K562 (cell line): ENCODE measurements at regions not wholly inside any gene's neighbourhood (a gene's known extent, or its start where the extent isn't known, plus 50 kb on each side); places are given as distances from the start of the nearest gene placed in this dataset.

Experiments used
- CHCHD3 ChIP-seq: fragments of 250-450 bp; sonication (Bioruptor Pico); IDR thresholded peaks from 2 replicates; pipeline ENCODE4 v2.1.2; 2022; ENCODE audit warnings: mild to moderate bottlenecking
- CHD2 ChIP-seq: IDR thresholded peaks from 2 replicates; pipeline ENCODE4 v1.6.1; 2011; ENCODE audit warnings: low read depth, low read length
- PHF8 ChIP-seq: fragments of 200-600 bp; sonication (generic); IDR thresholded peaks from 2 replicates; pipeline ENCODE4 v1.6.1; 2012; ENCODE audit warnings: mixed run types, mild to moderate bottlenecking, inconsistent platforms, low read length, moderate library complexity, borderline replicate concordance
- POLR2A ChIP-seq: fragments of 450-650 bp; conservative IDR thresholded peaks from 2 replicates; pipeline ENCODE4 v1.6.1; 2016
- POLR2G ChIP-seq: fragments of 200-400 bp; formaldehyde crosslinking; IDR thresholded peaks from 2 replicates; pipeline ENCODE4 v1.6.1; 2017; ENCODE audit warnings: low read depth, mild to moderate bottlenecking, antibody characterized with exemption, low read length, moderate library complexity
- RBBP5 ChIP-seq: fragments of 200-600 bp; sonication (generic); IDR thresholded peaks from 2 replicates; pipeline ENCODE4 v1.6.1; 2012; ENCODE audit warnings: borderline replicate concordance, mild to moderate bottlenecking, low read length, control low read depth, inconsistent platforms; ENCODE audit not compliant: insufficient read depth, poor library complexity, severe bottlenecking
- XRCC3 ChIP-seq: fragments of 450-650 bp; IDR thresholded peaks from 2 replicates; pipeline ENCODE4 v1.6.1; 2017; ENCODE audit warnings: mild to moderate bottlenecking, moderate library complexity
- TF ChIP-seq, protein P1 (sequence below), 3 experiments: IDR thresholded peaks in 2 of 3; conservative IDR thresholded peaks in 1 of 3; 2 replicates each; pipeline ENCODE4 v1.5.1; 2011 to 2012; ENCODE audit warnings: low read length in 3 of 3, mild to moderate bottlenecking in 3 of 3, control low read depth in 2 of 3, improper control_type of control experiment in 1 of 3, inconsistent platforms in 1 of 3, low read depth in 1 of 3, mixed read lengths in 1 of 3, moderate library complexity in 1 of 3; ENCODE audit not compliant: insufficient read depth in 2 of 3

DNA sequence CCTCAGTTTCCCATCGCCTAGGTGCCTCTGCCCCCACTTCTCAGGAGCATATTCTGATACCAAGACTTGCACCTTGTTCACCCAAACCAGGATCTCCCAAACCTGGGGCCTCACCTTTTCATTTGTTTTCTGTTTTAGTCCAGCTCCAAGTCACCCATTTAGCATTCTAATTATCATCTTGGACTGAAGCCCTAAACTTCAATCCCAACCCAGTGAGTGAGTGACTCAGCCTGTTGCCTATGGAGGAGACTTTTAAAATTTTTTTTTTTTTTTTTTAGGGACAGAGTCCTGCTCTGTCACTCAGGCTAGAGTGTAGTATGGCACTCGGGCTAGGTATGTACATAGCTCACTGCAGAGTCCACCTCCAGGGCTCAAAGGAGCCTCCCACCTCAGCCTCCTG is 378.9 kb upstream of the AUTS2 start:
- no peak for TF ChIP-seq CHD2
- no peak for TF ChIP-seq CHCHD3 (CRISPR knock-in tag)
- no peak for TF ChIP-seq XRCC3
- TF ChIP-seq POLR2G, result no peak
- TF ChIP-seq, protein P1, sequence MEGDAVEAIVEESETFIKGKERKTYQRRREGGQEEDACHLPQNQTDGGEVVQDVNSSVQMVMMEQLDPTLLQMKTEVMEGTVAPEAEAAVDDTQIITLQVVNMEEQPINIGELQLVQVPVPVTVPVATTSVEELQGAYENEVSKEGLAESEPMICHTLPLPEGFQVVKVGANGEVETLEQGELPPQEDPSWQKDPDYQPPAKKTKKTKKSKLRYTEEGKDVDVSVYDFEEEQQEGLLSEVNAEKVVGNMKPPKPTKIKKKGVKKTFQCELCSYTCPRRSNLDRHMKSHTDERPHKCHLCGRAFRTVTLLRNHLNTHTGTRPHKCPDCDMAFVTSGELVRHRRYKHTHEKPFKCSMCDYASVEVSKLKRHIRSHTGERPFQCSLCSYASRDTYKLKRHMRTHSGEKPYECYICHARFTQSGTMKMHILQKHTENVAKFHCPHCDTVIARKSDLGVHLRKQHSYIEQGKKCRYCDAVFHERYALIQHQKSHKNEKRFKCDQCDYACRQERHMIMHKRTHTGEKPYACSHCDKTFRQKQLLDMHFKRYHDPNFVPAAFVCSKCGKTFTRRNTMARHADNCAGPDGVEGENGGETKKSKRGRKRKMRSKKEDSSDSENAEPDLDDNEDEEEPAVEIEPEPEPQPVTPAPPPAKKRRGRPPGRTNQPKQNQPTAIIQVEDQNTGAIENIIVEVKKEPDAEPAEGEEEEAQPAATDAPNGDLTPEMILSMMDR (IDR thresholded peaks at IDR 0.05 in 2 of 3, conservative IDR thresholded peaks at IDR 0.05 in 1 of 3; ENCODE audit: insufficient read depth in 2 of 3, low read depth in 1 of 3, low read length in 3 of 3), result no peak
- no peak for TF ChIP-seq PHF8
- no peak for TF ChIP-seq POLR2A
- no peak for TF ChIP-seq RBBP5
